Panc1 (cell line): ENCODE measurements at regions not wholly inside any gene's neighbourhood (a gene's known extent, or its start where the extent isn't known, plus 50 kb on each side); places are given as distances from the start of the nearest gene placed in this dataset.

ENCODE experiments used
- ATAC-seq: fragments of 200-7000 bp; cut with Tn5 transposase; 2 replicates; pipeline ENCODE4 v1.9.1; 2020; ENCODE audit warnings: mild to moderate bottlenecking, moderate library complexity
- BruUV-seq: library from RNA; stranded (reverse); fragments of 400-500 nt; replicated peaks from 2 replicates; lab custom pipeline; 2021; lab: Mats Ljungman, UMichigan
- CTCF ChIA-PET: fragments of 300-600 bp; sonication (Branson Sonifier 250); formaldehyde crosslinking; loops from one replicate; lab custom pipeline; 2022; ENCODE audit warnings: antibody characterized with exemption; lab: Charles Lee
- POLR2A ChIA-PET: fragments of 300-600 bp; sonication (Branson Sonifier 250); formaldehyde crosslinking; loops from one replicate; lab custom pipeline; 2022; ENCODE audit warnings: antibody characterized with exemption; lab: Charles Lee
- DNase-seq: peaks from one replicate; pipeline ENCODE4 v3.0.0-alpha.2; 2010; ENCODE audit warnings: low read depth, low spot score
- H3K27ac ChIP-seq: 2 replicates; pipeline ENCODE4 v1.5.1; 2011; ENCODE audit warnings: mild to moderate bottlenecking, low read length, inconsistent platforms
- H3K27me3 ChIP-seq: fragments of 200-500 bp; sonication (Bioruptor generic); 2 replicates; pipeline ENCODE4 v1.6.0; 2014; ENCODE audit warnings: low read length, inconsistent platforms; ENCODE audit not compliant: control insufficient read depth, insufficient read depth
- H3K36me3 ChIP-seq: fragments of 200-500 bp; sonication (Bioruptor generic); 2 replicates; pipeline ENCODE4 v1.5.1; 2014; ENCODE audit warnings: inconsistent platforms, mild to moderate bottlenecking, low read length, moderate library complexity; ENCODE audit not compliant: control insufficient read depth, insufficient read depth
- H3K4me1 ChIP-seq: 2 replicates; pipeline ENCODE4 v1.5.1; 2011; ENCODE audit warnings: inconsistent platforms, mild to moderate bottlenecking, low read length, moderate library complexity; ENCODE audit not compliant: control insufficient read depth, insufficient read depth
- H3K4me3 ChIP-seq, 2 experiments: 2 replicates each; pipeline ENCODE4 v1.5.1; 2011 to 2012; ENCODE audit warnings: low read depth in 2 of 2, low read length in 2 of 2, mild to moderate bottlenecking in 2 of 2, inconsistent platforms in 1 of 2, moderate library complexity in 1 of 2
- H3K9me3 ChIP-seq: fragments of 200-500 bp; sonication (Bioruptor generic); 2 replicates; pipeline ENCODE4 v1.5.1; 2014; ENCODE audit warnings: low read depth, mild to moderate bottlenecking, inconsistent platforms, low read length, moderate library complexity; ENCODE audit not compliant: control insufficient read depth, insufficient read depth
- CTCF ChIP-seq: fragments of 450-650 bp; IDR thresholded peaks from 2 replicates; pipeline ENCODE4 v1.5.1; 2017; ENCODE audit warnings: mild to moderate bottlenecking
- POLR2AphosphoS5 ChIP-seq: IDR thresholded peaks from 2 replicates; pipeline ENCODE4 v1.6.1; 2012; ENCODE audit warnings: mild to moderate bottlenecking, low read depth, low read length, moderate library complexity
- REST ChIP-seq, 2 experiments: IDR thresholded peaks; 2 replicates each; pipeline ENCODE4 v1.6.1; 2011 to 2012; ENCODE audit warnings: low read depth in 2 of 2, control low read depth in 1 of 2, low read length in 1 of 2, mild to moderate bottlenecking in 1 of 2, moderate library complexity in 1 of 2; ENCODE audit not compliant: insufficient read depth in 1 of 2
- SIN3A ChIP-seq: IDR thresholded peaks from 2 replicates; pipeline ENCODE4 v1.6.1; 2012; ENCODE audit warnings: low read depth, mild to moderate bottlenecking, low read length, moderate library complexity, borderline replicate concordance; ENCODE audit not compliant: insufficient read depth
- TCF7L2 ChIP-seq: IDR thresholded peaks from 2 replicates; pipeline ENCODE4 v1.6.1; 2011; ENCODE audit warnings: mild to moderate bottlenecking, low read depth, low read length, inconsistent platforms
- in situ Hi-C: cut with HindIII; loops from 2 replicates; pipeline ENCODE4 v1.10.0; 2016; ENCODE audit warnings: low sequenced_read_pairs, low pct_unique_long_range_greater_than_20kb
- intact Hi-C: fragments of 100-400 bp; cut with micrococcal nuclease; formaldehyde crosslinking; loops from one replicate; pipeline ENCODE4 v1.10.0; 2022; ENCODE audit not compliant: unreplicated experiment

GRCh38 chr4:55184600-55185523, 59.5 kb upstream of the KDR start:
- no peak for TF ChIP-seq TCF7L2
- TF ChIP-seq CTCF: peak; percentile 56
- TF ChIP-seq REST (IDR thresholded peaks at IDR 0.05; ENCODE audit: insufficient read depth in 1 of 2, low read depth in 2 of 2, low read length in 1 of 2): no peak
- ATAC-seq (peak; percentile 56; the same call in 1 of the 2 replicates), DNase-seq (no peak)
- H3K9me3 ChIP-seq: no peaks in the 10 kb centered on the region
- no peaks in the 10 kb centered on the region for H3K27me3 ChIP-seq
- no peak overlapping the region for H3K4me3 ChIP-seq
- BruUV-seq: no TSS peak
- no peak overlapping the region for H3K27ac ChIP-seq
- intact Hi-C loops: no loop called here
- POLR2A ChIA-PET: no interaction called here
- no peaks in the 10 kb centered on the region for H3K36me3 ChIP-seq
- in situ Hi-C loops: no loop called here
- H3K4me1 ChIP-seq: no peaks in the 10 kb centered on the region
- CTCF ChIA-PET: no interaction called here

DNA sequence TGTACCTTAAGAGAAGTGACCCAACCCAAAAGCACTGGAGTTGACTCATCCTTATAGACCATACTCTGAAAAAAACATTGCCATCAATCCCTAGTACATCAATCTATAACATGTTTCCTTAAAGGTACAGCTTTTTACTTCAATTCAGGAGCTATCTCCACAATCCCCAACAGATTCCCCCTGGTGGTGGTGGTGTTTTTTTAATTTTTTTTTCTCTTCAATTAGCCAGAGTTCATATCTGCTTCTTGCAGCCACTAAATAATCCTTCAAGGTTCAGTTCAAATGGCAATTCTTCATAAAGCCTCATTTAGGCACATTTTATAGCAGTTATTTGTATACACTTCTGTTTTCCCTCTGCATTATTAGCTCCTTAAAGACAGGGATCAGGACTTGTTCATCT, 60.7 kb upstream of the KDR start:
- POLR2A ChIA-PET: no interaction called here
- H3K4me3 ChIP-seq: no peak overlapping the region
- CTCF ChIA-PET: interaction anchor here (1.2 kb wide), 1 partner anchor 215 kb away, joined by 7 read pairs; no protein-coding TSS in a partner anchor
- no peaks in the 10 kb centered on the region for H3K27me3 ChIP-seq
- H3K27ac ChIP-seq: no peak overlapping the region
- H3K36me3 ChIP-seq: no peaks in the 10 kb centered on the region
- in situ Hi-C loops (no loop called here), intact Hi-C loops (no loop called here)
- H3K4me1 ChIP-seq: no peaks in the 10 kb centered on the region
- ATAC-seq: no peak
- no TSS peak for BruUV-seq
- no peak; the same call in 1 of the 2 replicates for TF ChIP-seq CTCF
- TF ChIP-seq REST (IDR thresholded peaks at IDR 0.05; ENCODE audit: insufficient read depth in 1 of 2, low read depth in 2 of 2, low read length in 1 of 2): no peak
- TF ChIP-seq SIN3A: no peak
- TF ChIP-seq TCF7L2: no peak
- TF ChIP-seq POLR2AphosphoS5: no peak
- no peak for DNase-seq
- no peaks in the 10 kb centered on the region for H3K9me3 ChIP-seq
